GM12892 (cell line): ENCODE measurements at regions not wholly inside any gene's neighbourhood (a gene's known extent, or its start where the extent isn't known, plus 50 kb on each side); places are given as distances from the start of the nearest gene placed in this dataset.
"Not testable (repeated sequence)": the region's sequence is repeated elsewhere in the genome, so short reads cannot be mapped to it uniquely, and the experiment has no call there.

Experiments
- POLR2A ChIP-seq: IDR thresholded peaks from 2 replicates; pipeline ENCODE4 v1.6.1; 2011; ENCODE audit warnings: low read depth, low read length, control low read depth
- POLR2AphosphoS5 ChIP-seq: IDR thresholded peaks from 2 replicates; pipeline ENCODE4 v1.6.1; 2011; ENCODE audit warnings: low read depth, low read length, control low read depth
- TAF1 ChIP-seq: IDR thresholded peaks from 2 replicates; pipeline ENCODE4 v1.6.1; 2011; ENCODE audit warnings: low read depth, mild to moderate bottlenecking, control low read depth, low read length, borderline replicate concordance

DNA sequence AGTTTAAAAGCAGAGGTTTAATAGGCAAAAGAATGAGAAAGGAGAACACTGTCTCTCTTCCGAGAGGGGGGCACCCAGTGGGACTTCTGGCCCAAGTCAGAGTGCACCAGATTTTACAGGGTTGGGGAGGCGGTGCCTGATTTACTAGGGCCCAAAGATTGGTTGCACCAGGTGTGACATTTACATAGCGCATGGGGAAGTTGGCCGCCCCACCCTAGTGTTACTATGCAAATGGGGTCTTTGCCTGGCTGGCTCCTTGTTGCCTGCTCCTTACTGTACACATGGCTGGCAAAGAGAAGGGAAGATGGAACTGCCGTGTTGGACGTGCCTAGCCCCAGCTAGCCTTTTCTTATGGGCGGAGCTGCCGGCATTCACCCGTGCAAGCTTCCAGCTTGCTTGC, 118.8 kb downstream of the NPIPA8 start:
- TF ChIP-seq TAF1, POLR2A, POLR2AphosphoS5: not testable (repeated sequence)
